CD4-positive, alpha-beta T cell (primary cell): ENCODE measurements at regions not wholly inside any gene's neighbourhood (a gene's known extent, or its start where the extent isn't known, plus 50 kb on each side); places are given as distances from the start of the nearest gene placed in this dataset.

Experiments
- ATAC-seq: fragments of 200-7000 bp; cut with Tn5 transposase; one replicate; pipeline ENCODE4 v1.10.0; 2022; ENCODE audit warnings: mild to moderate bottlenecking; ENCODE audit not compliant: poor library complexity
- CTCF ChIA-PET: fragments of 350-600 bp; sonication (Branson Sonifier 250); formaldehyde crosslinking; loops from one replicate; lab custom pipeline; 2021; ENCODE audit warnings: antibody characterized with exemption, inconsistent platforms; lab: Charles Lee
- POLR2A ChIA-PET: fragments of 350-600 bp; sonication (Branson Sonifier 250); formaldehyde crosslinking; loops from one replicate; lab custom pipeline; 2021; ENCODE audit warnings: antibody characterized with exemption, inconsistent platforms; lab: Charles Lee
- DNase-seq, 14 experiments: peaks; one replicate each; pipeline ENCODE4 v3.0.0-alpha.2; 2013 to 2020; ENCODE audit warnings: mixed read lengths in 2 of 14
- H3K27ac ChIP-seq, 2 donors: one replicate each; pipeline versions ENCODE4 v1.5.1 to v1.7.0; 2013; ENCODE audit warnings: low read length in 2 of 2, low read depth in 1 of 2, mild to moderate bottlenecking in 1 of 2
- H3K27me3 ChIP-seq, 2 experiments: 1 replicate in 1 of 2; 2 replicates in 1 of 2; pipeline versions ENCODE4 v1.6.1 to v1.7.0; 2013; ENCODE audit warnings: low read length in 2 of 2, control low read depth in 1 of 2, mild to moderate bottlenecking in 1 of 2, moderate library complexity in 1 of 2; ENCODE audit not compliant: insufficient read depth in 2 of 2, control insufficient read depth in 1 of 2
- H3K36me3 ChIP-seq: one replicate; pipeline ENCODE4 v1.6.1; 2013; ENCODE audit warnings: low read length, control low read depth; ENCODE audit not compliant: insufficient read depth
- H3K4me1 ChIP-seq: one replicate; pipeline ENCODE4 v1.6.1; 2013; ENCODE audit warnings: low read length, control low read depth; ENCODE audit not compliant: insufficient read depth
- H3K4me3 ChIP-seq: one replicate; pipeline ENCODE4 v1.5.1; 2013; ENCODE audit warnings: mild to moderate bottlenecking, low read length, moderate library complexity
- H3K9me3 ChIP-seq, 2 experiments: 1 replicate in 1 of 2; 2 replicates in 1 of 2; pipeline versions ENCODE4 v1.6.1 to v1.7.0; 2013; ENCODE audit warnings: low read length in 2 of 2, mild to moderate bottlenecking in 2 of 2, control low read depth in 1 of 2, moderate library complexity in 1 of 2; ENCODE audit not compliant: control insufficient read depth in 1 of 2, insufficient read depth in 1 of 2
- H3K27ac Mint-ChIP-seq: one replicate; pipeline ENCODE4 v1.8.0; 2020; ENCODE audit warnings: mixed read lengths
- H3K27me3 Mint-ChIP-seq: one replicate; pipeline ENCODE4 v1.8.0; 2021; ENCODE audit warnings: mixed read lengths
- H3K36me3 Mint-ChIP-seq: one replicate; pipeline ENCODE4 v1.8.0; 2021; ENCODE audit warnings: low read depth, mixed read lengths
- H3K4me1 Mint-ChIP-seq: one replicate; pipeline ENCODE4 v1.8.0; 2021; ENCODE audit warnings: low read depth, mixed read lengths
- H3K4me3 Mint-ChIP-seq: one replicate; pipeline ENCODE4 v1.8.0; 2020; ENCODE audit warnings: mild to moderate bottlenecking, mixed read lengths
- H3K9me3 Mint-ChIP-seq: one replicate; pipeline ENCODE4 v1.8.0; 2020; ENCODE audit warnings: mixed read lengths
- CTCF ChIP-seq: fragments of 200-600 bp; IDR thresholded peaks from one replicate; pipeline ENCODE4 v1.8.0; 2022; ENCODE audit warnings: antibody characterized with exemption, mild to moderate bottlenecking
- intact Hi-C, 2 experiments: fragments of 100-400 bp; cut with DNase I in 1 of 2; cut with micrococcal nuclease in 1 of 2; formaldehyde crosslinking; loops; one replicate each; pipeline versions ENCODE4 v1.15.1 to v1.9.0; 2023 to 2025; cut with DNase I, micrococcal nuclease

DNA sequence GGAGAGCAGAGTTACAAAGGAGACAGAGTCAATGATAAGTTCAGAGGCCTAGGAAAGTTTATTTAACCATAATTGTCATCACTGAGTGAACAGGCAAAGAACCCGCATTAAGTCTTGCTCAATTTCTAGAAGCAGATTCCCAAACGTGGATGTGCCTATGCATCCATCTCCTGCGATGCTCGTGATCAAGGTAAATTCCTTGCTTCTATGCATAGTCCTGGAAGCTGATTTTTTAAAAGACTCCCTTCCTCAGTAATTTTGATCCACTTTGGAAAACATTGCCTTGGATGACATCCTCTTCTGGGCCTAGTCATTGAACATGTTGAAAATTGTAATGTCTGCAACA lies 116.4 kb downstream of the TNFSF18 start:
- no peak overlapping the region for H3K4me3 Mint-ChIP-seq
- intact Hi-C loops: no loop called here
- POLR2A ChIA-PET: no interaction called here
- H3K4me1 ChIP-seq: peaks cover 7% of the 10 kb centered on the region
- H3K27me3 Mint-ChIP-seq: no peaks in the 10 kb centered on the region
- H3K27me3 ChIP-seq: no peaks in the 10 kb centered on the region
- no peak for ATAC-seq
- H3K36me3 Mint-ChIP-seq: no peaks in the 10 kb centered on the region
- H3K36me3 ChIP-seq: no peaks in the 10 kb centered on the region
- CTCF ChIA-PET: interaction anchor here (0.9 kb wide), 1 partner anchor 84 kb away, joined by 4 read pairs; no protein-coding TSS in a partner anchor
- DNase-seq: no peak
- H3K9me3 Mint-ChIP-seq: no peaks in the 10 kb centered on the region
- H3K4me1 Mint-ChIP-seq: peaks cover 9% of the 10 kb centered on the region
- H3K27ac ChIP-seq: no peak overlapping the region
- no peak overlapping the region for H3K27ac Mint-ChIP-seq
- H3K4me3 ChIP-seq: no peak overlapping the region
- no peak for TF ChIP-seq CTCF
- no peaks in the 10 kb centered on the region for H3K9me3 ChIP-seq

DNA sequence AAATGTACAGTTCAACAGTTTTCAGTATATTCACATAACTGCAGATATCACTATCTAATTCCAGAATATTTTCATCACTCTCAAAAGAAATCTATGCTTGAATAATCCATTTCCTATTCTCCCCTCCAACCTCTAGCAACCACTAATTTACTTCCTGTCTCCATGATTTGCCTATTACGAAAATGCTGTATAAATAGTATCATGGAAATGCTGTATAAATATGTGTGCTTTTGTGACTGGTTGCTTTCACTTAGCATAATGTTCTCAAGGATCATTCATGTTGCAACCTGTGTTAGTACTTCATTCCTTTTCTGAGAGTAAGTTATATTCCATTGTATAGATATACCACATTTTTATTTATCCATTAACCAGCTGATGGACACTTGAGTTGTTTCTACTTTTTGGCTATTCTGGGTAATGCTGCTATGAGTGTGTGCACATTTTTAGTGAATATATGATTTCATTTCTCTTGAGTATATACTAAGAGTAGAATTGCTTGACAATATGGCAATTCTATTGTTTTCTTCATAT lies 115.6 kb downstream of the TNFSF18 start:
- no peak overlapping the region for H3K27ac ChIP-seq
- no peak overlapping the region for H3K4me3 Mint-ChIP-seq

DNA sequence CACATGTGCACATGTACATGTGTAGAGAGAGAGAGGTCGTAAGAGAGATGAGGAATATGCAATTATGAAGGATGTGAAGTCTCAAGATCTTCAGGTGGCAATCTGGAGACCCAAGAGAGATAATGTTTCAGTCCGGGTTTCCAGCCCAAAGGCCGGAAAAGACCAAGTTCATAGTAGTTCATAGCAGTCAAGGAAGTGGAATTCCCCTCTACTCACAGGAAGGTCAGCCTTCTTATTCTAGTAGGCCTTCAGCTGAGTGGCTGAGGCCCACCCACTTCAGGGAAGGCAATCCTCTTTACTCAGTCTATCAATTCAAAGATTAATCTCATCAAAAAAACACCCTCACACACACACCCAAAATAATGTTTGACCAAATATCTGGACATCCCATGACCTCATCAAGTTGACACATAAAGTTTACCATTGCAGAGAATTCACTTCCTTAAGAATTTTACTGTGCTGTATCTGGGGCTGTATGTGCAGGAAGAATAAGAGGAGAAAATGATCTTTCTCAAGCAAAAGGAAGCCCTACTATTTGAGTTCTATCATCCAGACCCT lies 114.6 kb downstream of the TNFSF18 start:
- CTCF ChIA-PET: no interaction called here
- H3K27me3 ChIP-seq: no peaks in the 10 kb centered on the region
- H3K4me3 ChIP-seq: no peak overlapping the region
- no peak for DNase-seq
- H3K9me3 ChIP-seq: no peaks in the 10 kb centered on the region
- H3K36me3 ChIP-seq: no peaks in the 10 kb centered on the region
- peaks cover 9% of the 10 kb centered on the region for H3K4me1 Mint-ChIP-seq
- H3K4me1 ChIP-seq: peaks cover 7% of the 10 kb centered on the region
- H3K4me3 Mint-ChIP-seq: no peak overlapping the region
- ATAC-seq: no peak
- intact Hi-C loops: no loop called here
- H3K9me3 Mint-ChIP-seq: no peaks in the 10 kb centered on the region
- no peaks in the 10 kb centered on the region for H3K27me3 Mint-ChIP-seq
- POLR2A ChIA-PET: no interaction called here
- no peak overlapping the region for H3K27ac ChIP-seq
- no peak overlapping the region for H3K27ac Mint-ChIP-seq
- no peak for TF ChIP-seq CTCF
- H3K36me3 Mint-ChIP-seq: no peaks in the 10 kb centered on the region

More for the DNA sequence above, 115.6 kb downstream of the TNFSF18 start:
- TF ChIP-seq CTCF: no peak
- Histone ChIP-seq H3K4me1 (peaks cover 7% of the 10 kb centered on the region), H3K36me3 (no peaks in the 10 kb centered on the region), H3K4me3 (no peak overlapping the region), H3K27me3 (no peaks in the 10 kb centered on the region), H3K9me3 (no peaks in the 10 kb centered on the region)
- intact Hi-C loops: no loop called here
- H3K27ac Mint-ChIP-seq: no peak overlapping the region
- H3K9me3 Mint-ChIP-seq: no peaks in the 10 kb centered on the region
- ATAC-seq: no peak
- ChIA-PET POLR2A (no interaction called here), CTCF (interaction anchor here (0.9 kb wide), 1 partner anchor 84 kb away, joined by 4 read pairs; no protein-coding TSS in a partner anchor)
- H3K27me3 Mint-ChIP-seq: no peaks in the 10 kb centered on the region
- no peak for DNase-seq
- no peaks in the 10 kb centered on the region for H3K36me3 Mint-ChIP-seq
- peaks cover 9% of the 10 kb centered on the region for H3K4me1 Mint-ChIP-seq
